ENCODE measurements at regions not wholly inside any gene's neighbourhood (a gene's known extent, or its start where the extent isn't known, plus 50 kb on each side); places are given as distances from the start of the nearest gene placed in this dataset.

GRCh38 chr4:117796677-117797076 is 237.6 kb upstream of the NDST3 start:
- DNase-seq (ENCODE audit: low spot score), result no peak

GRCh38 chr4:117800636-117801035 is 233.7 kb upstream of the NDST3 start:
- DNase-seq (ENCODE audit: low spot score), result no peak

- DNase-seq (ENCODE audit: low spot score), result no peak
Measured at GRCh38 chr4:117801756-117802155, 232.5 kb upstream of the NDST3 start.

- no peak for DNase-seq (ENCODE audit: low spot score)
Measured at GRCh38 chr4:117811731-117812130, 222.6 kb upstream of the NDST3 start.

- no peak for DNase-seq (ENCODE audit: low spot score)
Measured at GRCh38 chr4:117814277-117815246, 219.7 kb upstream of the NDST3 start.

- DNase-seq (ENCODE audit: low spot score), result no peak
Measured at GRCh38 chr4:117817301-117817700, 217.0 kb upstream of the NDST3 start.

GRCh38 chr4:117821834-117822233 is 212.5 kb upstream of the NDST3 start:
- no peak for DNase-seq (ENCODE audit: low spot score)

GRCh38 chr4:117823388-117823787 is 210.9 kb upstream of the NDST3 start:
- DNase-seq (ENCODE audit: low spot score), result no peak

- DNase-seq (ENCODE audit: low spot score), result no peak
Measured at GRCh38 chr4:117825600-117825999, 208.7 kb upstream of the NDST3 start.

GRCh38 chr4:117831060-117831683 is 203.1 kb upstream of the NDST3 start:
- DNase-seq (ENCODE audit: low spot score), result no peak

- DNase-seq (ENCODE audit: low spot score), result no peak
Measured at GRCh38 chr4:117835566-117835965, 198.7 kb upstream of the NDST3 start.

GRCh38 chr4:117844594-117844993 is 189.7 kb upstream of the NDST3 start:
- DNase-seq (ENCODE audit: low spot score), result no peak

GRCh38 chr4:117845270-117845669 is 189.0 kb upstream of the NDST3 start:
- DNase-seq (ENCODE audit: low spot score), result no peak

- DNase-seq (ENCODE audit: low spot score), result no peak
Measured at GRCh38 chr4:117847849-117848248, 186.4 kb upstream of the NDST3 start.

GRCh38 chr4:117868201-117868600 is 166.1 kb upstream of the NDST3 start:
- DNase-seq (ENCODE audit: low spot score), result no peak

- DNase-seq (ENCODE audit: low spot score), result no peak
Measured at GRCh38 chr4:117873779-117874178, 160.5 kb upstream of the NDST3 start.

GRCh38 chr4:117874216-117874615 is 160.1 kb upstream of the NDST3 start:
- DNase-seq (ENCODE audit: low spot score), result no peak

- no peak for DNase-seq (ENCODE audit: low spot score)
Measured at GRCh38 chr4:117889978-117890377, 144.3 kb upstream of the NDST3 start.

- DNase-seq (ENCODE audit: low spot score), result no peak
Measured at GRCh38 chr4:117893207-117893606, 141.1 kb upstream of the NDST3 start.

- DNase-seq (ENCODE audit: low spot score), result no peak
Measured at GRCh38 chr4:117898496-117898895, 135.8 kb upstream of the NDST3 start.

GRCh38 chr4:117900832-117901231 is 133.5 kb upstream of the NDST3 start:
- DNase-seq (ENCODE audit: low spot score), result no peak

GRCh38 chr4:117907646-117908045 is 126.6 kb upstream of the NDST3 start:
- no peak for DNase-seq (ENCODE audit: low spot score)
